ENCODE measurements at regions not wholly inside any gene's neighbourhood (a gene's known extent, or its start where the extent isn't known, plus 50 kb on each side); places are given as distances from the start of the nearest gene placed in this dataset.

GRCh38 chr10:124324856-124325632 lies 93.7 kb downstream of the OAT start:
- Mint-ChIP-seq H3K27me3 (ENCODE audit: unreplicated experiment) (peaks cover 12% of the 10 kb centered on the region), H3K36me3 (ENCODE audit: unreplicated experiment) (peaks cover 11% of the 10 kb centered on the region), H3K4me1 (ENCODE audit: low read depth, unreplicated experiment) (peaks cover 7% of the 10 kb centered on the region), H3K9me3 (ENCODE audit: unreplicated experiment) (peaks cover 14% of the 10 kb centered on the region), H3K27ac (ENCODE audit: unreplicated experiment) (no peak overlapping the region), H3K4me3 (ENCODE audit: unreplicated experiment) (no peak overlapping the region)
- no peak for TF ChIP-seq CTCF (IDR thresholded peaks at IDR 0.05; ENCODE audit: partially characterized antibody, unreplicated experiment)
- no peak for DNase-seq

GRCh38 chr10:124324451-124324850 lies 94.3 kb downstream of the OAT start:
- Mint-ChIP-seq H3K4me3 (ENCODE audit: unreplicated experiment) (no peak overlapping the region), H3K36me3 (ENCODE audit: unreplicated experiment) (peaks cover 11% of the 10 kb centered on the region), H3K4me1 (ENCODE audit: low read depth, unreplicated experiment) (peaks cover 7% of the 10 kb centered on the region), H3K27ac (ENCODE audit: unreplicated experiment) (no peak overlapping the region), H3K9me3 (ENCODE audit: unreplicated experiment) (peaks cover 14% of the 10 kb centered on the region), H3K27me3 (ENCODE audit: unreplicated experiment) (peaks cover 11% of the 10 kb centered on the region)
- no peak for DNase-seq
- no peak for TF ChIP-seq CTCF (IDR thresholded peaks at IDR 0.05; ENCODE audit: partially characterized antibody, unreplicated experiment)

- Mint-ChIP-seq H3K27ac (ENCODE audit: unreplicated experiment) (no peak overlapping the region), H3K4me1 (ENCODE audit: low read depth, unreplicated experiment) (peaks cover 7% of the 10 kb centered on the region)
Measured at GRCh38 chr10:124323806-124324205, 94.9 kb downstream of the OAT start.

GRCh38 chr10:124323111-124323725 lies 95.5 kb downstream of the OAT start:
- H3K9me3 Mint-ChIP-seq (ENCODE audit: unreplicated experiment), result peaks cover 12% of the 10 kb centered on the region
- no peak for DNase-seq
- peaks cover 11% of the 10 kb centered on the region for H3K27me3 Mint-ChIP-seq (ENCODE audit: unreplicated experiment)
- H3K36me3 Mint-ChIP-seq (ENCODE audit: unreplicated experiment), result peaks cover 11% of the 10 kb centered on the region
- H3K4me1 Mint-ChIP-seq (ENCODE audit: low read depth, unreplicated experiment), result peaks cover 7% of the 10 kb centered on the region
- no peak overlapping the region for H3K27ac Mint-ChIP-seq (ENCODE audit: unreplicated experiment)
- H3K4me3 Mint-ChIP-seq (ENCODE audit: unreplicated experiment), result no peak overlapping the region
- no peak for TF ChIP-seq CTCF (IDR thresholded peaks at IDR 0.05; ENCODE audit: partially characterized antibody, unreplicated experiment)

More at GRCh38 chr10:124323806-124324205, 94.9 kb downstream of the OAT start:
- DNase-seq, result no peak
- TF ChIP-seq CTCF (IDR thresholded peaks at IDR 0.05; ENCODE audit: partially characterized antibody, unreplicated experiment), result no peak
- Mint-ChIP-seq H3K4me3 (ENCODE audit: unreplicated experiment) (no peak overlapping the region), H3K9me3 (ENCODE audit: unreplicated experiment) (peaks cover 14% of the 10 kb centered on the region), H3K27me3 (ENCODE audit: unreplicated experiment) (peaks cover 11% of the 10 kb centered on the region), H3K36me3 (ENCODE audit: unreplicated experiment) (peaks cover 11% of the 10 kb centered on the region)
